IPS-20b (cell line): ENCODE measurements at regions not wholly inside any gene's neighbourhood (a gene's known extent, or its start where the extent isn't known, plus 50 kb on each side); places are given as distances from the start of the nearest gene placed in this dataset.

Experiments used
- H3K27ac ChIP-seq: one replicate; pipeline ENCODE4 v1.5.1; 2013; ENCODE audit warnings: low read length
- H3K27me3 ChIP-seq: 2 replicates; pipeline ENCODE4 v1.6.1; 2013; ENCODE audit warnings: mild to moderate bottlenecking, low read length, inconsistent platforms; ENCODE audit not compliant: insufficient read depth
- H3K36me3 ChIP-seq: 2 replicates; pipeline ENCODE4 v1.6.1; 2013; ENCODE audit warnings: low read depth, mild to moderate bottlenecking, inconsistent platforms, low read length, moderate library complexity; ENCODE audit not compliant: insufficient read depth
- H3K4me1 ChIP-seq: 2 replicates; pipeline ENCODE4 v1.6.1; 2013; ENCODE audit warnings: mild to moderate bottlenecking, control low read depth, inconsistent platforms, low read length, moderate library complexity; ENCODE audit not compliant: insufficient read depth
- H3K4me3 ChIP-seq: 2 replicates; pipeline ENCODE4 v1.5.1; 2013; ENCODE audit warnings: mild to moderate bottlenecking, low read length, inconsistent platforms
- H3K9ac ChIP-seq: 2 replicates; pipeline ENCODE4 v1.6.1; 2013; ENCODE audit warnings: low read depth, mild to moderate bottlenecking, inconsistent platforms, low read length, moderate library complexity
- H3K9me3 ChIP-seq: 2 replicates; pipeline ENCODE4 v1.6.1; 2013; ENCODE audit warnings: mild to moderate bottlenecking, low read depth, low read length, inconsistent platforms; ENCODE audit not compliant: insufficient read depth

DNA sequence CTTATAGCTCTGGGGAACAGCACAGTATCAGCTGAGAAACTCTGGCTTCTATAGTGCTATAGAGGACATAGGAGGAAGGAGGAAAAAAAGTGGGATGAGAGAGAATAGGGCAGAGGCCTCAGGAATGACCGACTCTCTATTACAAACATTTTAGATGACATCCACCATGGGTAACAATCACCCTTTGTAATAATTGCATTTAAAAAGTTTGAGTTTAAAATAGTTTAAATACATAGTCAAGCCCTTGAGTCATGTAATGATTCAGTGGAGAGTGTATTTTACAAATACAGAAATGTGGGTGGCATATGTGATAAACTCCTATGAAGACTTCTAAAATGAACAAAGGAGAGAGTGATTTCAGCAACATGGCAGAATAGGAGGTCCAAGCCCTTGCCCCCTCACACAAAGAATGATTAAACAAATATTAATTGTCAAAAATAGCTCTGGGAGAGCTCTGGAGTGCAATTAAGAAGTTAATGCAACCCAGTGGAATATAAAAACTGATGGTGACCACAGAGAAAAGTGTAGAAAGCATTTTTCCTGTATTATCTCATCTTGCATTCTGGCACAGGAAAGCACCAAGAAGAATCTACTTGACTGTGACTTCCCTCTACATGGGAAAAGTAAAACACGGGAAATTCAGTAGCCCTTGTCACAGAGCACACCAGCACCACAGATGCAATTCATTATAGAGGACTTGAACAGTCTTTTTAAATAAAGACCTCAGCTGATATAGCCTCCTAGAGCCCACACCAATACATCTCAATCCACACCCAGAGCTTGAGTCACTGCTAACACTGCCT is 569.0 kb upstream of the SORCS1 start:
- Histone ChIP-seq H3K9ac (no peak overlapping the region), H3K36me3 (no peaks in the 10 kb centered on the region), H3K9me3 (no peaks in the 10 kb centered on the region), H3K4me1 (0 out of 2 replicates have a peak, but pooled peaks cover 5% of the 10 kb centered on the region), H3K27ac (no peak overlapping the region), H3K27me3 (no peaks in the 10 kb centered on the region), H3K4me3 (no peak overlapping the region)

DNA sequence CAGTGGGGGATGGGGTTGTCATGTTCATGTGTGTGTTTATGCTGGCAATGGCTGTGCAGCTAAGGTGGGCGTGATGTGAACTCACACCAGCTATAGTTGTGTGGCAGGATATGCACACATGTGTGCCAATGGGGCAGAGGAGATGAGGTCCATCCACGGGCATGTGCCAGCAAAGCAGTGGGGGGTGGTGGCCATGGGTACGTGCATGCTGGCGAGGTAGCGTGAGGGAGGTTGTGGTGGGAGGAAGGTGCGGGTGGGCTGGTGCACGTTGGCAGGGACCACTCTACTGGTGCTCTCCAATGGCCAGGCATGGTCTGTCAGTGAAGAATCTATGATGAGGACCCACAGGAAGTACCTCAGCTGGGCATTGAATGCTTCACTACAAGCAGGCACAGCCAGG is 567.5 kb upstream of the SORCS1 start:
- no peak overlapping the region for H3K27ac ChIP-seq

GRCh38 chr10:107728807-107729206 is 564.3 kb upstream of the SORCS1 start:
- 0 out of 2 replicates have a peak, but pooled peaks cover 5% of the 10 kb centered on the region for H3K4me1 ChIP-seq
- no peak overlapping the region for H3K27ac ChIP-seq
- H3K27me3 ChIP-seq: no peaks in the 10 kb centered on the region
- no peak overlapping the region for H3K4me3 ChIP-seq
- H3K36me3 ChIP-seq: no peaks in the 10 kb centered on the region
- H3K9ac ChIP-seq: no peak overlapping the region
- H3K9me3 ChIP-seq: no peaks in the 10 kb centered on the region

More for the DNA sequence above, 567.5 kb upstream of the SORCS1 start:
- H3K4me1 ChIP-seq: 0 out of 2 replicates have a peak, but pooled peaks cover 5% of the 10 kb centered on the region
- no peak overlapping the region for H3K9ac ChIP-seq
- no peaks in the 10 kb centered on the region for H3K36me3 ChIP-seq
- no peaks in the 10 kb centered on the region for H3K27me3 ChIP-seq
- no peaks in the 10 kb centered on the region for H3K9me3 ChIP-seq
- H3K4me3 ChIP-seq: no peak overlapping the region

GRCh38 chr10:107727767-107728317 is 563.3 kb upstream of the SORCS1 start:
- H3K9me3 ChIP-seq: no peaks in the 10 kb centered on the region
- no peaks in the 10 kb centered on the region for H3K36me3 ChIP-seq
- H3K9ac ChIP-seq: no peak overlapping the region
- H3K4me3 ChIP-seq: no peak overlapping the region
- H3K4me1 ChIP-seq: 0 out of 2 replicates have a peak, but pooled peaks cover 5% of the 10 kb centered on the region
- H3K27ac ChIP-seq: no peak overlapping the region
- no peaks in the 10 kb centered on the region for H3K27me3 ChIP-seq

DNA sequence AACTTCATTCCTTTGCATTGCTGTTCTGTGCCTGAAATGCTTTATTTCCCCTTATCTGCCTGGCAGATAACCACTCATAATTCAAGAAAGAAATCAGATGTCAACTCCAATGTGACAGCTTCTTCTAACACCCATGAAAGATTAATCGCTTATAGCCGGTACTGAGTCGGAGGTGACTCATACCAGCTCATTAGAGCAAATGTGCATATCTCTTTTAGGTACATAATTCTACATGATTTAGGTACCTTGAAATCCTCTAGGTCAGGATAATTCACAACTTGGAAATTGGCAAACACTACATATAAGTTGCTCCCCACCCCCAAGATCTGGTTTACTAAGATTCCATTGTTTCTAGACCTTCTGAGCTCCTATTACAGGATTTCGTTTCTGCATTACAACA is 554.4 kb upstream of the SORCS1 start:
- Histone ChIP-seq H3K4me1 (no peaks in the 10 kb centered on the region), H3K9ac (no peak overlapping the region), H3K4me3 (no peak overlapping the region), H3K27ac (no peak overlapping the region), H3K27me3 (no peaks in the 10 kb centered on the region), H3K9me3 (no peaks in the 10 kb centered on the region), H3K36me3 (no peaks in the 10 kb centered on the region)

GRCh38 chr10:107717046-107717445 is 552.5 kb upstream of the SORCS1 start:
- H3K27ac ChIP-seq: no peak overlapping the region
- no peaks in the 10 kb centered on the region for H3K27me3 ChIP-seq
- no peak overlapping the region for H3K9ac ChIP-seq
- no peaks in the 10 kb centered on the region for H3K36me3 ChIP-seq
- H3K4me1 ChIP-seq: no peaks in the 10 kb centered on the region
- no peak overlapping the region for H3K4me3 ChIP-seq
- H3K9me3 ChIP-seq: no peaks in the 10 kb centered on the region

DNA sequence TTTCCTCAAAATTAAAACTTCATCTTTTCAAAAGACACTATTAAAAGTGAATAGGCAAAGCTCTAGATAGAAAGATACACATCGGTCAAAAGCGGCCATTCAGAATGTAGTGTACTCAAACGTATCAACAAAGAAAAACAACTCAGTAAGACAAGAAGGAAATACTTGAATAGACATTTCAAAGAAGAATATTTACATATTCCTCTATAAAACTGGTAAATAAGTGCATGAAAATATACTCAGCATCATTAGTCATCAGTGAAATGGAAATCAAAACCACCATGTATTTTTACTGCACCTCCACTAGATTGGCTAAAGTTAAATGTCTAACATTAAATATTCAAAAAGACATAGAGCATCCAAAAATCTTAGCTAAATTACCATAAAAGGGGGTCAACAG is 551.1 kb upstream of the SORCS1 start:
- no peak overlapping the region for H3K4me3 ChIP-seq
- H3K36me3 ChIP-seq: no peaks in the 10 kb centered on the region
- H3K9ac ChIP-seq: no peak overlapping the region
- no peaks in the 10 kb centered on the region for H3K9me3 ChIP-seq
- H3K4me1 ChIP-seq: no peaks in the 10 kb centered on the region
- H3K27me3 ChIP-seq: no peaks in the 10 kb centered on the region
- no peak overlapping the region for H3K27ac ChIP-seq

DNA sequence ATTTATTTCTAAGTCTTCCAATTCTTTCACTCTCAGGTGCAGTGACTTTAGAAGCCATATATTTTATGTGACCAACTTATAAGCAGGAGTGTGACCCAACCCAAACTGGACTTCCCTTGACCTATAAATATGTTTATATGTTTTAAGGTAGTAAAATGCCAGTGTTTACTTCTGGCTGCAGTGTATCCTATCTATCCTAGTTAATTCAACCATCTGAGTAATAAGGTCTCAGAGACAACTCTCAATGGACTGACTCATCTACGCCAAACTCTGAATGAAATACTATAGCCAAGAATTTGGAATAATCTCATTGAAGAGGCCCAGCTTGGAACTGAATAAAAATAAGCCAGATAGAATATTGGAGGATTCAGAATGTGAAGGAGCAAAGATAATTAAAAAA is 544.5 kb upstream of the SORCS1 start:
- Histone ChIP-seq H3K27ac (no peak overlapping the region), H3K9me3 (no peaks in the 10 kb centered on the region), H3K27me3 (no peaks in the 10 kb centered on the region), H3K4me3 (no peak overlapping the region), H3K9ac (no peak overlapping the region), H3K36me3 (no peaks in the 10 kb centered on the region), H3K4me1 (no peaks in the 10 kb centered on the region)

DNA sequence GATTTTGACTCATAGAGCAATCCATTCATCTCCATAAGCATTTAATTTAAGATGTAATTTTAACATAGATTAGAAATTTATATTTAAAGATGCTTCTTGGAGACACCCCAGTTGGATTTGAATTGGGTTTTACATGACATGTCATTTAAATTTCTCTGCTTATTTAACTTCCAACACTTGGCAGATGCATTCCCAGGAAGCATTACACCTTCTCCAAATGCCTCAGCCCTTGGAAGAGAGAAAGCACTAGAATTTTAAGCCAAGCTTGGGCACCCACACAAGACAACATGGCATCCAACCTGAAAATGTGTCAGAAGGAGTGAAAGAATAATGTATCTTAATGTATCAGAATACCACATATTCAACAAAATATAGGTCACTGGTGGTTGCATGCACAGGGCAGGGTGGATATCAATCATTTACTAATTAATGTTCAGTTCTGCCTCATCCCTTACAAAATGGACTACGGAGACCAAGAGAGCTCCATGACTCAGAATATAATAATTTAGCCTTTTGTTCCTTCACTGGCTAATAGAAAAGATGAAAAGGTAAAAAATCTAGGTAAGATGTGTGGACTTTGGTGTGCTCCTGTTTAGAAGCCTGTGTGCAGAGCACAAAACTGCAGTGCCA is 541.7 kb upstream of the SORCS1 start:
- no peak overlapping the region for H3K4me3 ChIP-seq
- H3K4me1 ChIP-seq: no peaks in the 10 kb centered on the region
- H3K27me3 ChIP-seq: no peaks in the 10 kb centered on the region
- H3K27ac ChIP-seq: no peak overlapping the region
- no peaks in the 10 kb centered on the region for H3K9me3 ChIP-seq
- no peak overlapping the region for H3K9ac ChIP-seq
- H3K36me3 ChIP-seq: no peaks in the 10 kb centered on the region

- Histone ChIP-seq H3K27me3 (no peaks in the 10 kb centered on the region), H3K4me1 (no peaks in the 10 kb centered on the region), H3K9ac (no peak overlapping the region), H3K9me3 (no peaks in the 10 kb centered on the region), H3K27ac (no peak overlapping the region), H3K36me3 (no peaks in the 10 kb centered on the region), H3K4me3 (no peak overlapping the region)
These were observed 537.4 kb upstream of the SORCS1 start for GRCh38 chr10:107701943-107702342.

- no peaks in the 10 kb centered on the region for H3K36me3 ChIP-seq
- no peaks in the 10 kb centered on the region for H3K27me3 ChIP-seq
- no peaks in the 10 kb centered on the region for H3K9me3 ChIP-seq
These were observed 527.6 kb upstream of the SORCS1 start for GRCh38 chr10:107692072-107692471.

GRCh38 chr10:107689323-107689722 is 524.8 kb upstream of the SORCS1 start:
- no peaks in the 10 kb centered on the region for H3K27me3 ChIP-seq
- H3K4me1 ChIP-seq: no peaks in the 10 kb centered on the region
- H3K27ac ChIP-seq: no peak overlapping the region
- H3K9me3 ChIP-seq: no peaks in the 10 kb centered on the region
- no peaks in the 10 kb centered on the region for H3K36me3 ChIP-seq
- H3K4me3 ChIP-seq: no peak overlapping the region
- no peak overlapping the region for H3K9ac ChIP-seq

More at GRCh38 chr10:107692072-107692471, 527.6 kb upstream of the SORCS1 start:
- no peak overlapping the region for H3K27ac ChIP-seq
- H3K4me1 ChIP-seq: no peaks in the 10 kb centered on the region
- H3K9ac ChIP-seq: no peak overlapping the region
- no peak overlapping the region for H3K4me3 ChIP-seq
